NB4 (cell line): ENCODE measurements at regions not wholly inside any gene's neighbourhood (a gene's known extent, or its start where the extent isn't known, plus 50 kb on each side); places are given as distances from the start of the nearest gene placed in this dataset.

Source experiments
- CTCF ChIP-seq: IDR thresholded peaks from one replicate; pipeline ENCODE4 v1.5.1; 2012; ENCODE audit warnings: low read depth, low read length
- MAX ChIP-seq: IDR thresholded peaks from 2 replicates; pipeline ENCODE4 v1.6.1; 2011; ENCODE audit warnings: low read depth, low read length
- MYC ChIP-seq: IDR thresholded peaks from 2 replicates; pipeline ENCODE4 v1.6.1; 2011; ENCODE audit warnings: low read depth, low read length
- POLR2A ChIP-seq: IDR thresholded peaks from 2 replicates; pipeline ENCODE4 v1.6.1; 2011; ENCODE audit warnings: mild to moderate bottlenecking; ENCODE audit not compliant: insufficient read length; ENCODE audit errors: extremely low read depth

- TF ChIP-seq CTCF = no peak
- no peak for TF ChIP-seq POLR2A
- no peak for TF ChIP-seq MYC
- TF ChIP-seq MAX = no peak
Measured at GRCh38 chr21:21851205-21851604, 853.0 kb downstream of the NCAM2 start.
